ENCODE measurements at regions not wholly inside any gene's neighbourhood (a gene's known extent, or its start where the extent isn't known, plus 50 kb on each side); places are given as distances from the start of the nearest gene placed in this dataset. TPM values are rescaled to one million over a fixed set of nuclear protein-coding genes. Genes with fewer than 3 reads are reported as not detected.

DNA sequence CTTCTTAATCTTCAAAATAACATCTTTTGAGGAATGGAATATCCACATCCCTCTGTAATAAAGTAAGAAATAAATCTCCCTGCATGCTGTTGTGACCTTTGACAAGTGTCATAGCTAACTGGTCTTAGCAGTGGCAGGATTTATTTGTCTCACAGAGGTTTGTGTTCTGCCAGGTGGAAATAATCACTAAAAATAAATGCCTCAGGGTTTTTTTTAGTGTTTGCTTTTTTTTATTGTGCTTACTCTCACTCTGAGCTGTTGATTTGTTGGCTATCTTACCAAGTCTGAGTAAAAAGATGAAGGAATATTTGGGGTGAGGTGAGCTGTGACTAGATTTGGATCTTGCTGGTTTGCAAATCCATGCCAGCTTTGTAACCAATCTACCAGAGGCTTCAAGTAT lies 285.4 kb downstream of the ALG10B start:
- TF ChIP-seq, protein P1, sequence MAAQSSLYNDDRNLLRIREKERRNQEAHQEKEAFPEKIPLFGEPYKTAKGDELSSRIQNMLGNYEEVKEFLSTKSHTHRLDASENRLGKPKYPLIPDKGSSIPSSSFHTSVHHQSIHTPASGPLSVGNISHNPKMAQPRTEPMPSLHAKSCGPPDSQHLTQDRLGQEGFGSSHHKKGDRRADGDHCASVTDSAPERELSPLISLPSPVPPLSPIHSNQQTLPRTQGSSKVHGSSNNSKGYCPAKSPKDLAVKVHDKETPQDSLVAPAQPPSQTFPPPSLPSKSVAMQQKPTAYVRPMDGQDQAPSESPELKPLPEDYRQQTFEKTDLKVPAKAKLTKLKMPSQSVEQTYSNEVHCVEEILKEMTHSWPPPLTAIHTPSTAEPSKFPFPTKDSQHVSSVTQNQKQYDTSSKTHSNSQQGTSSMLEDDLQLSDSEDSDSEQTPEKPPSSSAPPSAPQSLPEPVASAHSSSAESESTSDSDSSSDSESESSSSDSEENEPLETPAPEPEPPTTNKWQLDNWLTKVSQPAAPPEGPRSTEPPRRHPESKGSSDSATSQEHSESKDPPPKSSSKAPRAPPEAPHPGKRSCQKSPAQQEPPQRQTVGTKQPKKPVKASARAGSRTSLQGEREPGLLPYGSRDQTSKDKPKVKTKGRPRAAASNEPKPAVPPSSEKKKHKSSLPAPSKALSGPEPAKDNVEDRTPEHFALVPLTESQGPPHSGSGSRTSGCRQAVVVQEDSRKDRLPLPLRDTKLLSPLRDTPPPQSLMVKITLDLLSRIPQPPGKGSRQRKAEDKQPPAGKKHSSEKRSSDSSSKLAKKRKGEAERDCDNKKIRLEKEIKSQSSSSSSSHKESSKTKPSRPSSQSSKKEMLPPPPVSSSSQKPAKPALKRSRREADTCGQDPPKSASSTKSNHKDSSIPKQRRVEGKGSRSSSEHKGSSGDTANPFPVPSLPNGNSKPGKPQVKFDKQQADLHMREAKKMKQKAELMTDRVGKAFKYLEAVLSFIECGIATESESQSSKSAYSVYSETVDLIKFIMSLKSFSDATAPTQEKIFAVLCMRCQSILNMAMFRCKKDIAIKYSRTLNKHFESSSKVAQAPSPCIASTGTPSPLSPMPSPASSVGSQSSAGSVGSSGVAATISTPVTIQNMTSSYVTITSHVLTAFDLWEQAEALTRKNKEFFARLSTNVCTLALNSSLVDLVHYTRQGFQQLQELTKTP (IDR thresholded peaks at IDR 0.05; ENCODE audit: low read depth in 1 of 2, partially characterized antibody in 2 of 2): no peak
- TF ChIP-seq, protein P2, sequence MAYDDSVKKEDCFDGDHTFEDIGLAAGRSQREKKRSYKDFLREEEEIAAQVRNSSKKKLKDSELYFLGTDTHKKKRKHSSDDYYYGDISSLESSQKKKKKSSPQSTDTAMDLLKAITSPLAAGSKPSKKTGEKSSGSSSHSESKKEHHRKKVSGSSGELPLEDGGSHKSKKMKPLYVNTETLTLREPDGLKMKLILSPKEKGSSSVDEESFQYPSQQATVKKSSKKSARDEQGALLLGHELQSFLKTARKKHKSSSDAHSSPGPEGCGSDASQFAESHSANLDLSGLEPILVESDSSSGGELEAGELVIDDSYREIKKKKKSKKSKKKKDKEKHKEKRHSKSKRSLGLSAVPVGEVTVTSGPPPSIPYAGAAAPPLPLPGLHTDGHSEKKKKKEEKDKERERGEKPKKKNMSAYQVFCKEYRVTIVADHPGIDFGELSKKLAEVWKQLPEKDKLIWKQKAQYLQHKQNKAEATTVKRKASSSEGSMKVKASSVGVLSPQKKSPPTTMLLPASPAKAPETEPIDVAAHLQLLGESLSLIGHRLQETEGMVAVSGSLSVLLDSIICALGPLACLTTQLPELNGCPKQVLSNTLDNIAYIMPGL (CRISPR knock-in tag; IDR thresholded peaks at IDR 0.05): no peak
- TF ChIP-seq HMG20B (CRISPR knock-in tag; IDR thresholded peaks at IDR 0.05): no peak
- TF ChIP-seq, protein P3, sequence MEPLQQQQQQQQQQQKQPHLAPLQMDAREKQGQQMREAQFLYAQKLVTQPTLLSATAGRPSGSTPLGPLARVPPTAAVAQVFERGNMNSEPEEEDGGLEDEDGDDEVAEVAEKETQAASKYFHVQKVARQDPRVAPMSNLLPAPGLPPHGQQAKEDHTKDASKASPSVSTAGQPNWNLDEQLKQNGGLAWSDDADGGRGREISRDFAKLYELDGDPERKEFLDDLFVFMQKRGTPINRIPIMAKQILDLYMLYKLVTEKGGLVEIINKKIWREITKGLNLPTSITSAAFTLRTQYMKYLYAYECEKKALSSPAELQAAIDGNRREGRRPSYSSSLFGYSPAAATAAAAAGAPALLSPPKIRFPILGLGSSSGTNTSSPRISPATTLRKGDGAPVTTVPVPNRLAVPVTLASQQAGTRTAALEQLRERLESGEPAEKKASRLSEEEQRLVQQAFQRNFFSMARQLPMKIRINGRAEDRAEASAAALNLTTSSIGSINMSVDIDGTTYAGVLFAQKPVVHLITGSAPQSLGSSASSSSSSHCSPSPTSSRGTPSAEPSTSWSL (CRISPR knock-in tag; IDR thresholded peaks at IDR 0.05; ENCODE audit: borderline replicate concordance): no peak
- TF ChIP-seq MCM3 (IDR thresholded peaks at IDR 0.05): no peak
- no peak for TF ChIP-seq SRSF3 (IDR thresholded peaks at IDR 0.05; ENCODE audit: insufficient read depth, low read length)
- H2AFZ ChIP-seq (ENCODE audit: low read depth, low read length): no peak overlapping the region
- no peak for DNase-seq (ENCODE audit: extremely low read depth in 1 of 4, low spot score in 3 of 4)
- ChIA-PET CTCF (ENCODE audit: low intra/inter-chr PET ratio) (no interaction called here), POLR2A (no interaction called here)
- no peaks in the 10 kb centered on the region for H3K27me3 ChIP-seq (ENCODE audit: control insufficient read depth in 2 of 2, insufficient read depth in 2 of 2, low read length in 2 of 2)
- ATAC-seq: no peak
- intact Hi-C loops (cut with micrococcal nuclease): no loop called here
- no peaks in the 10 kb centered on the region; the same call in 1 of the 2 replicates for H3K9me3 ChIP-seq (replicated peaks; ENCODE audit: control insufficient read depth, insufficient read depth, low read depth, low read length)
- no peak overlapping the region for H3K27ac ChIP-seq (ENCODE audit: extremely low read depth, low read depth, low read length)
- no peaks in the 10 kb centered on the region for H3K4me1 ChIP-seq (replicated peaks in 1 of 2; ENCODE audit: control insufficient read depth in 2 of 2, insufficient read depth in 2 of 2, low read length in 2 of 2)
- no peaks in the 10 kb centered on the region for H3K9me1 ChIP-seq (ENCODE audit: control insufficient read depth, insufficient read depth, low read length)
- no peaks in the 10 kb centered on the region for H3K79me2 ChIP-seq (ENCODE audit: control insufficient read depth, insufficient read depth, low read length)
- H3K36me3 ChIP-seq (ENCODE audit: control insufficient read depth, insufficient read depth, low read length): no peaks in the 10 kb centered on the region
- H3K4me2 ChIP-seq (ENCODE audit: insufficient read depth, low read length): no peak overlapping the region
- H3K9ac ChIP-seq (ENCODE audit: insufficient read depth in 1 of 2, low read depth in 2 of 2, low read length in 2 of 2): no peak overlapping the region
- no TSS peak for BruUV-seq (replicated peaks)
- H3K4me3 ChIP-seq: no peak overlapping the region
- FAIRE-seq: no peak
- in situ Hi-C loops (cut with MboI): no loop called here
- no peaks in the 10 kb centered on the region for H4K20me1 ChIP-seq (replicated peaks; ENCODE audit: control insufficient read depth, insufficient read depth, low read length)

Small RNA genes in the stretch of these regions (small RNA-seq; reads per million reads assigned to genes)
- not detected for gene AC087897.1
